ENCODE measurements at regions not wholly inside any gene's neighbourhood (a gene's known extent, or its start where the extent isn't known, plus 50 kb on each side); places are given as distances from the start of the nearest gene placed in this dataset.

DNA sequence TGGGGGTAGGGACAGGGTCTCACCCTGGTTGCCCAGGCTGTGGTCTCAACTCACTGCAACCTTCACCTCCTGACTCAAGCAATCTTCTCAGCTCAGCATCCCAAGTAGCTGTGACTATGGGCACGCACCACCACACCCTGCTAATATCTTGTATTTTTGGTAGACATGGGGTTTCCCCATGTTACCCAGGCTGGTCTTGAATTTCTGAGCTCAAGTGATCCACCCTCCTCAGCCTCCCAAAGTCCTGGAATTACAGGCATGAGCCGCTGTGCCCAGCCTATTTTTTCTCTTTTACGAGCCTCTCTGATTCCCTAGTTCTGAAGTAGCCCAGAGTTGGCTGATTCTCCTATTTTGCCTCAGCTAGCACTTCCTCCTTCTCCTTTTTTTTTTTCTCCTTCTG is 83.6 kb downstream of the ZNF280B start:
- DNase-seq (ENCODE audit: low read depth), result no peak
- H3K4me3 ChIP-seq (ENCODE audit: control insufficient read depth, low read depth, low read length), result no peak overlapping the region
- TF ChIP-seq CTCF (conservative IDR thresholded peaks at IDR 0.05; ENCODE audit: control insufficient read depth, insufficient read depth, low read depth, low read length), result no peak

- H3K4me3 ChIP-seq (ENCODE audit: control insufficient read depth, low read depth, low read length), result no peak overlapping the region
- TF ChIP-seq CTCF (conservative IDR thresholded peaks at IDR 0.05; ENCODE audit: control insufficient read depth, insufficient read depth, low read depth, low read length), result no peak
- DNase-seq (ENCODE audit: low read depth), result no peak
Measured at GRCh38 chr22:22425356-22425755, 83.2 kb downstream of the ZNF280B start.

GRCh38 chr22:22425783-22426624 is 82.5 kb downstream of the ZNF280B start:
- H3K4me3 ChIP-seq (ENCODE audit: control insufficient read depth, low read depth, low read length), result no peak overlapping the region
- no peak for DNase-seq (ENCODE audit: low read depth)
- no peak for TF ChIP-seq CTCF (conservative IDR thresholded peaks at IDR 0.05; ENCODE audit: control insufficient read depth, insufficient read depth, low read depth, low read length)

GRCh38 chr22:22427542-22428065 is 80.9 kb downstream of the ZNF280B start:
- H3K4me3 ChIP-seq (ENCODE audit: control insufficient read depth, low read depth, low read length), result no peak overlapping the region
- no peak for TF ChIP-seq CTCF (conservative IDR thresholded peaks at IDR 0.05; ENCODE audit: control insufficient read depth, insufficient read depth, low read depth, low read length)
- DNase-seq (ENCODE audit: low read depth), result no peak

DNA sequence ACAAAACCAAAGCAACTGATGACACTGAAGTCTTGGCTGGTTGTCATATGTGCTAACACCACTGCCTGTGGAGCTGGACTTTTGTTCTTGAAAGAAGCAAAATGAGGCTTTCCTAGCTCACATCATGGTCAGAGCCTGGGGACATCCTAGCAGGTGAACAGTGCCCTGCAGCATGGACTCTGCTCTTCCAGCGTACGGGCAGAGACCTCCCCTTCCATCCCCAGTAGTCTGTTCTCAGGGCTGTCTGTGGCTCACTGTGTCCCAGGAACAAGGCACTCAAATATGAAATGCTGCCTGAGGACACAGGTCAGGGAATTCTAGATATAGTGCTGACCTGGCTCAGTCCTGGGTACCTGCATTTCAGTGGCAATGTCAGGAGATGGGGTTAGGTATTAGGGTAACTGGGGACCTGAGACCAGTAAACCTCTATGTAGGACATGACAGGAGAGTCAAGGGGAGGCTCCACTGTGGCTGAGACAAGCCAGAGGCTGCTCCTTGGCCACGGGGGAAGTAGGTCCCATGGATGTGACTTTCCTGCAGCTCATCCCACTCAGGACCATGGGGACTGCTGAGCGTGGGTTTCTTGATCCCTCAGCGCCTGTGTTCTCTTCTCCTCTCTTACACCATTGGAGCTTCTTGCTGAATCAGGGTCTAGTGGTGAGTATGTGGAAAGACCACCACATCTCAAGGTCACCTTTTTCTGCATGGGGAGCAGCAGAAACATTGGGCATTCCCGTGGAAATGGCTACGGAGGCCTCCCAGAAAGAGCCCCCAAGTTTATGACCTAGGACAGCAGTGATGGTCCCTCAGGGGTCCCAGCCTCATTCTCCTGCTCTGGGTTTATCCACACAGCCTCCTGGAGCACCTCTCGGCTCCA is 80.1 kb downstream of the ZNF280B start:
- TF ChIP-seq CTCF (conservative IDR thresholded peaks at IDR 0.05; ENCODE audit: control insufficient read depth, insufficient read depth, low read depth, low read length), result no peak
- DNase-seq (ENCODE audit: low read depth), result no peak
- no peak overlapping the region for H3K4me3 ChIP-seq (ENCODE audit: control insufficient read depth, low read depth, low read length)

DNA sequence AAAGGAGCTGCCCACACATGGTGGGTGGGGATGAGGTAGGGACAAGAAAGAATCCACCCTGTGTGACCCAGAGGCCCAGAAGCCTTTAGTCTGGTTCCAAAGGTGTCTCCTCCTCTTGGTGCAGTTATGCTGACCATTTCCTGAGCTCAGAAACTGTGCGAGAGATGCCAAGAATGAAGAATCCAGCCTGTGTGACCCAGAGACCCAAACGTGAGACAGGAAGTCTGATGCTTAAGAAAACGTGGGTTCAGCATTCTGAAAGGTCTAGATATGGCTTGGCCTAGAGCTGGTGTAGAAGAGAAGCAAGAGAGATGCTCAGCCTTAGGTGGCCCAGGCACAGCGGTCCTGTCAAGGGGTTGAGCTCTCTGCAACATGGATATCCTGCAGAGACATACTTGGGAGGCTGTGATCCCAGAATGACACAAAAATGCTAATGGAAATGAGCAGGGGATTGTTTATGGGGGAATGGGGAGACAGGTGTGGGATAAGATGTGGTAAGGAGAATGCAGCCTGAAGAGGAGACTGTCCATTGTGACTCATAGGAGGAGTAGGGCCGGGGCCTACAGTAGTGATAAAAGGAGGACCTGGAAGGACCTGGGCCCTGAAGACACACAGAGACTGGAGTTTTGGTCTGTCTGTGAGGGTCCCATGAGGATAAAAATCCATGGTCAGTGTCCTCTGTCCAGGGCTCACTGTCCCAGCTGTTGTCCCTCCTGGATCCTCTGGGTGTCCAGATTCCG is 79.0 kb downstream of the ZNF280B start:
- no peak overlapping the region for H3K4me3 ChIP-seq (ENCODE audit: control insufficient read depth, low read depth, low read length)
- DNase-seq (ENCODE audit: low read depth), result no peak
- TF ChIP-seq CTCF (conservative IDR thresholded peaks at IDR 0.05; ENCODE audit: control insufficient read depth, insufficient read depth, low read depth, low read length), result no peak

Data from fibroblast of mammary gland (primary cell).